ENCODE measurements at regions not wholly inside any gene's neighbourhood (a gene's known extent, or its start where the extent isn't known, plus 50 kb on each side); places are given as distances from the start of the nearest gene placed in this dataset.
"Not testable (repeated sequence)": the region's sequence is repeated elsewhere in the genome, so short reads cannot be mapped to it uniquely, and the experiment has no call there.

GRCh38 chr5:172534229-172535107, 80.1 kb upstream of the SH3PXD2B start:
- H3K9me3 Mint-ChIP-seq, result no peaks in the 10 kb centered on the region
- ATAC-seq (replicated peaks) (no peak), DNase-seq (no peak)
- no peak overlapping the region for H3K27ac Mint-ChIP-seq
- H3K4me1 Mint-ChIP-seq (ENCODE audit: low read depth in 2 of 2), result peaks cover 5 to 8% of the 10 kb centered on the region in 2 donors
- H3K36me3 Mint-ChIP-seq (ENCODE audit: insufficient read depth), result no peaks in the 10 kb centered on the region
- H3K4me3 Mint-ChIP-seq, result no peak overlapping the region
- H3K27me3 Mint-ChIP-seq, result peaks cover 12 to 39% of the 10 kb centered on the region in 2 donors

DNA sequence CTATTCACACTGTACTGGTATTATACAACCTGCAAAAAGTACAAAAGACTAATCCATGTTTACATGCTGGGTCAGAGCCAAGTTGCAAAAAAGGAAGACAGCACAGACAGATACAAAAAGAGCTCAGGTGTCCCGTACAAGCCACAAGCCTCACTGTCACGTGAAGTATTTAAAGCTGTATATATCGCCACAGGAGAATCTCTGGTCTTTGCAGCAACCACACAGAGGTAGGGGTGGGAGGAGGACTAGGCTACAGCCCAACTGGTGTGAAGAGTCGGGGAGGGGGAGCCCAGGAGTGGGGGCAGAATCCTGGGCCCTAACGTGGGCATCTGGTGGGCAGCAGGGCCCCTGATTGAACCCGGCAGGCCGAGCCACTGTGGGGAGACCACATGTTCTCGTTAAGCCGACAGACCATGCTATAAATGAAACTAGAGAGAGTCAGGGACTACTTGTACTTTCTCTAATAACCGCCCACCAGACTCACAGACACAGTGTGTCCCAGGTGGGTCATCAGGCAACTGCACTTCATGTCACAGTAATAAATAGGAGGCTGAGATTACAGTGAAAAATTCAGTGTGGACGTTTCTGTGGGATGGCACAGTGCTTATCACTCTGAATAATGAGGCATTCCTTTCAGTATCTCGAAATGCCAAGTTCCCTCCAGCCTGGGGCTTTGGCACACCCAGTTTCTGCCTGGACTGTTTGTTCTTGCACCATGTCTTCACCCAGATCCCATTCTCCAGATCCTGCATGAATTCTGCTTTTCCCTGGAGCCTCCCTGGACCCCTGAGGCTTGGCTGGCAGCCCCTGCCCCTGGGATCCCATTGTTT, 79.3 kb upstream of the SH3PXD2B start:
- Mint-ChIP-seq H3K9me3 (no peaks in the 10 kb centered on the region), H3K36me3 (ENCODE audit: insufficient read depth) (no peaks in the 10 kb centered on the region), H3K4me1 (ENCODE audit: low read depth in 2 of 2) (peaks cover 5 to 8% of the 10 kb centered on the region in 2 donors), H3K27ac (no peak overlapping the region), H3K27me3 (peaks cover 17 to 40% of the 10 kb centered on the region in 2 donors), H3K4me3 (no peak overlapping the region)
- ATAC-seq (replicated peaks), result no peak
- DNase-seq, result no peak

- no peak for DNase-seq
- Mint-ChIP-seq H3K27me3 (peaks cover 22 to 46% of the 10 kb centered on the region in 2 donors), H3K27ac (no peak overlapping the region), H3K4me3 (no peak overlapping the region), H3K9me3 (no peaks in the 10 kb centered on the region), H3K4me1 (ENCODE audit: low read depth in 2 of 2) (peaks cover 5 to 8% of the 10 kb centered on the region in 2 donors), H3K36me3 (ENCODE audit: insufficient read depth) (no peaks in the 10 kb centered on the region)
- no peak for ATAC-seq (replicated peaks)
These were observed 78.7 kb upstream of the SH3PXD2B start for GRCh38 chr5:172533058-172533398.

- not testable (repeated sequence) for H3K27ac Mint-ChIP-seq; H3K4me1 Mint-ChIP-seq (ENCODE audit: low read depth in 2 of 2); H3K4me3 Mint-ChIP-seq; ATAC-seq (replicated peaks); DNase-seq; H3K9me3 Mint-ChIP-seq; H3K36me3 Mint-ChIP-seq (ENCODE audit: insufficient read depth)
- peaks cover 24 to 52% of the 10 kb centered on the region in 2 donors for H3K27me3 Mint-ChIP-seq
These were observed 78.1 kb upstream of the SH3PXD2B start for GRCh38 chr5:172532439-172532838.

DNA sequence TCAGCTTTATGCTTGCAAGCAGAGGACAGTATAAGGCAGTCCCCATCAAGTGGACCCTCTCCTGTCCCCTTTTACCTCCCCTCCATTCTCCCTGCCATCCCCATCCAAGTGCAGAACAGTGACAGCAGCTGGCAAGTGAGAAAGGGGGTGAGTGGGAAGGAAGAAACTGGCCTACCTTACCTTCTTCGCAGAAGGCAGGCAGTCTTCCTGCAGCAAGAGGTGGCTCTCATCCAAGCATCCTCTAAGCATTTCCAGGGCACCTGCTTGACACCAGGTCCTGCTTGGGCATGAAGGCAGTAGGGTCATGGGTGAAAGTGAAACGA, 77.3 kb upstream of the SH3PXD2B start:
- peaks cover 5 to 8% of the 10 kb centered on the region in 2 donors for H3K4me1 Mint-ChIP-seq (ENCODE audit: low read depth in 2 of 2)
- peaks cover 31 to 58% of the 10 kb centered on the region in 2 donors for H3K27me3 Mint-ChIP-seq
- H3K9me3 Mint-ChIP-seq, result no peaks in the 10 kb centered on the region
- DNase-seq, result no peak
- ATAC-seq (replicated peaks), result no peak
- no peak overlapping the region for H3K4me3 Mint-ChIP-seq
- no peaks in the 10 kb centered on the region for H3K36me3 Mint-ChIP-seq (ENCODE audit: insufficient read depth)
- no peak overlapping the region for H3K27ac Mint-ChIP-seq

DNA sequence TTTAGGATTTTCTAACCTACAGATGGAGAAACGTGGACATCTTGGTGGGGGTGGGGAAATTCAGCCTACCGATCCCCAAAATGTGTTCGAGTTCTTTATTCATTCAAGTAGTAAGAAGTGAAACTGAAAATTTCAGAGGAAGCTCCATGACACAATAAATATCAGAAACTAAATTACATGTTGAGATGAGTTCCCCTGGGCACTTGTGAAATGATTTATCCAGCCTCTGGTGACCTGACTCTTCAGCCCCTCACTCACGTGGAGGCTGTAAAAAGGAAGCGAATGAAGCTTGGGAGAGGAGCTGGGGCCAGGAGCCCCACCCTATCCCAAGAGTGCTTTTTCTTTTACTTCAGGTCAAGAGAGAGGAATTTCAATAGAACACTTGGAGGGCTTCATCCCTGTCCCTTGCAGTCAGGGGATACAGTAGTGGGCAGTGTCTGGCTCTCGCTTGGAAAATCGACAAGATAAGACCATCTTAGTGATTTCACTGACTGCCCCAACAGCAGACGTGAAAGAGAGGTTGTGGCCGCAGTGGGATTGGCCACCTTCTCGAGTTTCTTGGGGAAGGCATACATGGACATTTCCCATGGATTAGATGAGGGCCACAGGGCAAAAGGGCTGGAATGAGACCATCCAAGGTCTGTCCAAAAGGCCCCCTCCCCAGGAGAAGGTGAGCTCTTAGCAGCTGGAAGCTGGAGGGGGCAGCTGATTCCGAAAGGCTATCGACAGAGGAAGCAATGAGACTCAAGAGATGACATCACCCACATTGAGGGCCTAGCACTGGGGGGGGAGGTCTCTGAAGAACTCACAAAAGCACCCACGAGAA, 76.8 kb upstream of the SH3PXD2B start:
- Mint-ChIP-seq H3K4me3 (no peak overlapping the region), H3K27me3 (peaks cover 37 to 58% of the 10 kb centered on the region in 2 donors), H3K4me1 (ENCODE audit: low read depth in 2 of 2) (peaks cover 5 to 8% of the 10 kb centered on the region in 2 donors), H3K9me3 (no peaks in the 10 kb centered on the region), H3K36me3 (ENCODE audit: insufficient read depth) (no peaks in the 10 kb centered on the region), H3K27ac (no peak overlapping the region)
- no peak for ATAC-seq (replicated peaks)
- DNase-seq, result no peak

DNA sequence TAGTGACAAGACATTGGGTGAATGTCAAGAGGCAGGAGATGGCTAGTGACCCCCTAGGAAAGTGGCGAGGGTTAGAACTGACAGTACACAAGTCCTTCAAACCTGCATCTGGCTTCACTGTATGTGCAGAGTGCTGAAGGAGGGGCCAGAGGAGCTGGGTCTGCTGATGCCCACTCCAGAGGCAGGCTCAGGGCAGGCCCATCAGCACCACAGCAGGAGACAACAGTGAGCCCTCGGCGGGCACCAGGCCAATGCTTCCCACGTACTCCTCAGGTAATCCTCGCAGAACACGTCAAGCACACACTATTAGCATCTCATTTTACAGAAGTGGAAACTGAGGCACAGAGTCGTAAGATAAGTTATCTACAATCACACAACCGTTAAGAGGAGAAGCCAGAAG, 76.1 kb upstream of the SH3PXD2B start:
- H3K4me3 Mint-ChIP-seq, result no peak overlapping the region
- no peak for ATAC-seq (replicated peaks)
- H3K27me3 Mint-ChIP-seq, result peaks cover 40 to 64% of the 10 kb centered on the region in 2 donors
- no peaks in the 10 kb centered on the region for H3K9me3 Mint-ChIP-seq
- no peak overlapping the region for H3K27ac Mint-ChIP-seq
- no peaks in the 10 kb centered on the region for H3K36me3 Mint-ChIP-seq (ENCODE audit: insufficient read depth)
- no peak for DNase-seq
- H3K4me1 Mint-ChIP-seq (ENCODE audit: low read depth in 2 of 2), result peaks cover 5 to 8% of the 10 kb centered on the region in 2 donors

DNA sequence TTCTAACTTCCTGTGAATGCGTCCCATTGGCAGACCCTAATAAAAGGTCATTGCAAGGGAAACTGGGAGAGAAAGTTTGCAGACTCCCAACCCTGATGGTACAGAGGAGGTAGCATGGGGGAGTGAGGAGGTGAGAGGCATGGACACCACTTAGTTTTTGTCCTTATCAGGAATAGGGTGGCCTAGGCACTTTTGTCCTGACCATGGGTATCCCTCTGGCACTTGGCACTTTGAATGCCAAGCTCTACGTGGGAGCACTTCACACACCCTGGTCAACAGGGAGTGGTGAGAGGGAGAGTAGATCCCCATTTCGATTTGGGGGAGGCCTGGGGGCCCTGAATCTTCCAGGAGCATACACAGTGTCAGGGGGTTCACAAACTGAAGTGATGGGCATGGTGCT, 75.6 kb upstream of the SH3PXD2B start:
- H3K4me3 Mint-ChIP-seq, result no peak overlapping the region
- no peak for DNase-seq
- no peak for ATAC-seq (replicated peaks)
- H3K27me3 Mint-ChIP-seq, result peaks cover 43 to 69% of the 10 kb centered on the region in 2 donors
- H3K4me1 Mint-ChIP-seq (ENCODE audit: low read depth in 2 of 2), result peaks cover 5 to 8% of the 10 kb centered on the region in 2 donors
- no peak overlapping the region for H3K27ac Mint-ChIP-seq
- no peaks in the 10 kb centered on the region for H3K36me3 Mint-ChIP-seq (ENCODE audit: insufficient read depth)
- H3K9me3 Mint-ChIP-seq, result no peaks in the 10 kb centered on the region

DNA sequence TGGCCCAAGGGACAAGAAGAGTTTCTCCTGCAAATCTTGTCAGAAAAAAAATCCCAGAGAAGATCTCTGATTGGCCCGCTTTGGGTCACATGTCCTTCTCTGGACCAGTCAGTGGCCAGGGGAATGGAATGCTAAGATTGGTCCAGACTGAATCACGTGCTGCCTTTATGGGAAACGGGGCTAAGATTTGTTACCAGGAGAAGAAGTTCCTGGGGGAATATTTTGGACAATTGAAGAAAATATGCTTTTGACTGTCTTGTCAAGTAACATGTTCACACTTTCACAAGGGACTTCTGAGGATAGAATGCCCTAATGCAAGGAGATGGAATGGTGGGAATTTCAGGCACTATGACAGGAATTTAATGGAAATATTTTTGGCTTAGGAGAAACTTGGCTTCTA, 74.1 kb upstream of the SH3PXD2B start:
- Mint-ChIP-seq H3K27ac (no peak overlapping the region), H3K4me3 (no peak overlapping the region), H3K4me1 (ENCODE audit: low read depth in 2 of 2) (peaks cover 3 to 7% of the 10 kb centered on the region in 2 donors), H3K36me3 (ENCODE audit: insufficient read depth) (no peaks in the 10 kb centered on the region), H3K9me3 (no peaks in the 10 kb centered on the region), H3K27me3 (peaks cover 45 to 75% of the 10 kb centered on the region in 2 donors)
- no peak for DNase-seq
- no peak for ATAC-seq (replicated peaks)

- Mint-ChIP-seq H3K4me3 (no peak overlapping the region), H3K9me3 (no peaks in the 10 kb centered on the region), H3K4me1 (ENCODE audit: low read depth in 2 of 2) (peaks cover 0 to 3% of the 10 kb centered on the region in 2 donors), H3K36me3 (ENCODE audit: insufficient read depth) (peaks cover 4% of the 10 kb centered on the region), H3K27me3 (peaks cover 45 to 74% of the 10 kb centered on the region in 2 donors), H3K27ac (no peak overlapping the region)
- DNase-seq, result no peak
- no peak for ATAC-seq (replicated peaks)
These were observed 73.2 kb upstream of the SH3PXD2B start for GRCh38 chr5:172527559-172527958.

DNA sequence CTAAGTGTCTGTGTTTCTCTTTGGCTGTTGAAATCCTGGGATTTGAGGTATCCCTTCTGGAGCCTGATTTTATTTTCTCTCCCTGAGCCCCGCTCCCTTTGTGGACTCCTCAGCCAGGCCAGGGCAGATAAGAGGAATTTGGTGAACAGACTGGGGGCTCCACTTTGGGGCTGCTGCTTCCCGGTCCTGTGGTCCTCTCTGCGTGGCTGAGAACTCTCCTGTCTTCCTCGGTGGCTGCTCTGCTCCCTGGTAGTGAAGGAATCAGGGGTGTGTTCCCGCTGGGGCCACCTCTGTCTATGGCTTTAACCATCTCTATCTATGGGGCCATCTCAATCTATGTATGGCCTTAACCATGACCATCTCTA, 71.7 kb upstream of the SH3PXD2B start:
- H3K36me3 Mint-ChIP-seq (ENCODE audit: insufficient read depth), result peaks cover 4% of the 10 kb centered on the region
- no peak overlapping the region for H3K4me3 Mint-ChIP-seq
- H3K4me1 Mint-ChIP-seq (ENCODE audit: low read depth in 2 of 2), result peaks cover 0 to under 1% of the 10 kb centered on the region in 2 donors
- peaks cover 45 to 69% of the 10 kb centered on the region in 2 donors for H3K27me3 Mint-ChIP-seq
- H3K9me3 Mint-ChIP-seq, result peaks cover 4 to 8% of the 10 kb centered on the region in 2 donors
- DNase-seq, result no peak
- ATAC-seq (replicated peaks), result no peak
- no peak overlapping the region for H3K27ac Mint-ChIP-seq

- Mint-ChIP-seq H3K27me3 (peaks cover 43 to 63% of the 10 kb centered on the region in 2 donors), H3K36me3 (ENCODE audit: insufficient read depth) (peaks cover 4% of the 10 kb centered on the region), H3K9me3 (peaks cover 4 to 8% of the 10 kb centered on the region in 2 donors), H3K4me1 (ENCODE audit: low read depth in 2 of 2) (no peaks in the 10 kb centered on the region), H3K27ac (no peak overlapping the region), H3K4me3 (no peak overlapping the region)
- DNase-seq, result no peak
- ATAC-seq (replicated peaks), result no peak
These were observed 71.1 kb upstream of the SH3PXD2B start for GRCh38 chr5:172525307-172525995.

- Mint-ChIP-seq H3K27me3 (peaks cover 39 to 55% of the 10 kb centered on the region in 2 donors), H3K27ac (no peak overlapping the region), H3K9me3 (peaks cover 5 to 8% of the 10 kb centered on the region in 2 donors), H3K36me3 (ENCODE audit: insufficient read depth) (peaks cover 4% of the 10 kb centered on the region), H3K4me3 (no peak overlapping the region), H3K4me1 (ENCODE audit: low read depth in 2 of 2) (no peaks in the 10 kb centered on the region)
- ATAC-seq (replicated peaks) (no peak), DNase-seq (no peak)
These were observed 70.3 kb upstream of the SH3PXD2B start for GRCh38 chr5:172524573-172525021.

Data from effector memory CD8-positive, alpha-beta T cell (primary cell).